GM12878 (cell line): ENCODE measurements at regions not wholly inside any gene's neighbourhood (a gene's known extent, or its start where the extent isn't known, plus 50 kb on each side); places are given as distances from the start of the nearest gene placed in this dataset.

Experiments
- ATAC-seq: fragments of 200-7000 bp; cut with Tn5 transposase; 3 replicates; pipeline ENCODE4 v1.9.1; 2020; ENCODE audit warnings: mild to moderate bottlenecking, moderate library complexity
- BruUV-seq: library from RNA; stranded (reverse); fragments of 400-500 nt; replicated peaks from 2 replicates; lab custom pipeline; 2021; lab: Mats Ljungman, UMichigan
- CTCF ChIA-PET: fragments of 300-600 bp; sonication (Branson Sonifier 250); formaldehyde crosslinking; extraction: SDS; loops from one replicate; lab custom pipeline; 2021; ENCODE audit warnings: inconsistent platforms; lab: Yijun Ruan, JAX
- POLR2A ChIA-PET: fragments of 350-600 bp; formaldehyde crosslinking; extraction: SDS; loops from one replicate; lab custom pipeline; 2021; ENCODE audit warnings: inconsistent platforms; lab: Charles Lee
- RAD21 ChIA-PET: fragments of 300-600 bp; sonication (Branson Sonifier 250); formaldehyde crosslinking; loops from one replicate; lab custom pipeline; 2023; ENCODE audit warnings: antibody characterized with exemption; ENCODE audit not compliant: unreplicated experiment; lab: Charles Lee
- SMC1A ChIA-PET: fragments of 300-600 bp; sonication (Branson Sonifier 250); formaldehyde crosslinking; loops from one replicate; lab custom pipeline; 2023; ENCODE audit not compliant: unreplicated experiment, uncharacterized antibody; lab: Charles Lee
- DNase-seq: peaks from one replicate; pipeline ENCODE4 v3.0.0-alpha.2; 2011; ENCODE audit warnings: low read depth, low spot score
- FAIRE-seq: peaks from 3 replicates; lab custom pipeline; 2011; peaks lifted over from hg19 to GRCh38; lab: Jason Lieb, UNC
- H2AFZ ChIP-seq: 2 replicates; pipeline ENCODE4 v1.6.0; 2011; ENCODE audit warnings: low read depth, low read length, control low read depth; ENCODE audit not compliant: control insufficient read depth
- H3K27ac ChIP-seq: 2 replicates; pipeline ENCODE4 v1.5.1; 2011; ENCODE audit warnings: control low read depth; ENCODE audit not compliant: control insufficient read depth, insufficient read depth
- H3K27me3 ChIP-seq, 2 experiments: replicated peaks in 1 of 2; 2 replicates each; pipeline versions ENCODE4 v1.6.0 to v1.6.1; 2011; ENCODE audit warnings: low read length in 1 of 2; ENCODE audit not compliant: control insufficient read depth in 2 of 2, insufficient read depth in 2 of 2
- H3K36me3 ChIP-seq, 2 experiments: 2 replicates each; pipeline ENCODE4 v1.5.1; 2011; ENCODE audit warnings: low read length in 1 of 2; ENCODE audit not compliant: control insufficient read depth in 2 of 2, insufficient read depth in 2 of 2
- H3K4me1 ChIP-seq: 2 replicates; pipeline ENCODE4 v1.6.1; 2011; ENCODE audit warnings: mild to moderate bottlenecking, low read length, moderate library complexity, mixed read lengths; ENCODE audit not compliant: control insufficient read depth, insufficient read depth
- H3K4me2 ChIP-seq: 2 replicates; pipeline ENCODE4 v1.6.0; 2011; ENCODE audit warnings: control low read depth; ENCODE audit not compliant: control insufficient read depth, insufficient read depth
- H3K4me3 ChIP-seq: fragments of 200-600 bp; sonication (generic); 2 replicates; pipeline ENCODE4 v1.5.1; 2016
- H3K79me2 ChIP-seq: 2 replicates; pipeline ENCODE4 v1.6.0; 2011; ENCODE audit warnings: low read length; ENCODE audit not compliant: control insufficient read depth, insufficient read depth
- H3K9ac ChIP-seq: 2 replicates; pipeline ENCODE4 v1.8.0; 2011; ENCODE audit warnings: low read length, control low read depth, mixed read lengths; ENCODE audit not compliant: control insufficient read depth, insufficient read depth
- H3K9me3 ChIP-seq: replicated peaks from 3 replicates; pipeline ENCODE4 v1.5.1; 2011; ENCODE audit warnings: mild to moderate bottlenecking, low read length; ENCODE audit not compliant: control insufficient read depth, insufficient read depth
- H4K20me1 ChIP-seq: 2 replicates; pipeline ENCODE4 v1.6.0; 2011; ENCODE audit not compliant: control insufficient read depth, insufficient read depth
- ATF7 ChIP-seq: fragments of 450-650 bp; IDR thresholded peaks from 2 replicates; pipeline ENCODE4 v1.6.1; 2016; ENCODE audit warnings: low read depth, mild to moderate bottlenecking
- BRCA1 ChIP-seq: IDR thresholded peaks from 2 replicates; pipeline ENCODE4 v1.6.1; 2011; ENCODE audit warnings: low read depth, low read length, improper control_type of control experiment
- CTCF ChIP-seq, 3 experiments: IDR thresholded peaks in 2 of 3; conservative IDR thresholded peaks in 1 of 3; 2 replicates each; pipeline ENCODE4 v1.5.1; 2011; ENCODE audit warnings: low read depth in 3 of 3, low read length in 3 of 3, mild to moderate bottlenecking in 3 of 3, control low read depth in 2 of 3, moderate library complexity in 2 of 3, inconsistent platforms in 1 of 3, mixed read lengths in 1 of 3; ENCODE audit not compliant: control insufficient read depth in 2 of 3, insufficient read depth in 1 of 3; ENCODE audit errors: extremely low read depth in 1 of 3
- HCFC1 ChIP-seq: fragments of 150-350 bp; IDR thresholded peaks from 2 replicates; pipeline ENCODE4 v1.6.1; 2014; ENCODE audit warnings: low read length
- NKRF ChIP-seq: fragments of 450-650 bp; conservative IDR thresholded peaks from 2 replicates; pipeline ENCODE4 v1.6.1; 2017; ENCODE audit warnings: mild to moderate bottlenecking, moderate library complexity
- NR2F1 ChIP-seq: fragments of 450-650 bp; conservative IDR thresholded peaks from 2 replicates; pipeline ENCODE4 v1.6.1; 2017; ENCODE audit warnings: mild to moderate bottlenecking
- POLR2A ChIP-seq: IDR thresholded peaks from 2 replicates; pipeline ENCODE4 v1.6.1; 2011; ENCODE audit warnings: low read depth, mild to moderate bottlenecking, low read length
- ZBED1 ChIP-seq: IDR thresholded peaks from 2 replicates; pipeline ENCODE4 v1.6.1; 2016; ENCODE audit warnings: borderline replicate concordance
- WGBS: methylation state at CpG from one replicate; pipeline ENCODE4 v1.1.6; 2016; ENCODE audit warnings: low lambda C conversion rate; ENCODE audit not compliant: insufficient replicate concordance, insufficient coverage; ENCODE audit errors: missing lambda C conversion rate; 5-methylcytosine and 5-hydroxymethylcytosine counted together
- in situ Hi-C: fragments of 300-500 bp; cut with MboI; formaldehyde crosslinking; loops from 9 replicates; pipeline ENCODE4 v1.14.3; 2018; ENCODE audit warnings: mixed read lengths
- intact Hi-C: fragments of 100-400 bp; cut with micrococcal nuclease; formaldehyde crosslinking; loops from one replicate; pipeline ENCODE4 v1.14.2; 2022; ENCODE audit not compliant: unreplicated experiment

DNA sequence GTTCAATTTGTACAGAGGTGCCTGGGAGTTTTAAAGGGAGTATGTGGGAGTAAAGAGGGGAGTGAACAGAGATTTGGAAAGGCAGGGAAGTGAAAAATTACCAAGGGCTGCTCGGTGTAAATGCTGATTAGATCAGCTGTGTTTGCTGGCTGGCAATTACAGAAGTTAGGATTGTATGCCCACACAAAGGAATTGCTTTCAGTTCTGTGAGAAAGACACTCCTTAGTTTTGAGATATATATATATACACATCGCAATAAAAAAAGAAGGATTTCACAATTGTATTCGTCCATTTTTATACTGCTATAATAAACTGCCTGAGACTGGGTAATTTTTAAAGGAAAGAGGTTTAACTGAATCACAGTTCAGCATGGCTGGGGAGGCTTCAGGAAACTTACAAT lies 196.3 kb downstream of the SLITRK5 start:
- Histone ChIP-seq H2AFZ (no peak overlapping the region), H3K36me3 (no peaks in the 10 kb centered on the region), H3K27me3 (no peaks in the 10 kb centered on the region), H3K4me2 (no peak overlapping the region), H3K27ac (no peak overlapping the region), H3K79me2 (no peaks in the 10 kb centered on the region), H3K4me1 (no peaks in the 10 kb centered on the region), H3K9ac (no peak overlapping the region), H3K9me3 (no peaks in the 10 kb centered on the region), H4K20me1 (no peaks in the 10 kb centered on the region), H3K4me3 (no peak overlapping the region)
- CTCF ChIA-PET = no interaction called here
- in situ Hi-C loops (no loop called here), intact Hi-C loops (no loop called here)
- SMC1A ChIA-PET = no interaction called here
- POLR2A ChIA-PET = no interaction called here
- no peak for ATAC-seq
- no peak for FAIRE-seq
- DNase-seq = no peak
- no TSS peak for BruUV-seq
- no peak for TF ChIP-seq NKRF
- no peak for TF ChIP-seq BRCA1
- no peak for TF ChIP-seq HCFC1
- no peak for TF ChIP-seq NR2F1
- no peak for TF ChIP-seq POLR2A
- no peak for TF ChIP-seq CTCF (IDR thresholded peaks at IDR 0.05 in 2 of 3, conservative IDR thresholded peaks at IDR 0.05 in 1 of 3; ENCODE audit: control insufficient read depth in 2 of 3, extremely low read depth in 1 of 3, insufficient read depth in 1 of 3, low read depth in 3 of 3, low read length in 3 of 3)
- TF ChIP-seq ATF7 = no peak
- TF ChIP-seq ZBED1 = no peak
- WGBS = 13% methylated on average over 3 of the region's 3 CpGs
- RAD21 ChIA-PET = no interaction called here
